ENCODE measurements at regions not wholly inside any gene's neighbourhood (a gene's known extent, or its start where the extent isn't known, plus 50 kb on each side); places are given as distances from the start of the nearest gene placed in this dataset.
A peak's percentile ranks its signal among the peaks of the same experiment; 100 is the strongest.

DNA sequence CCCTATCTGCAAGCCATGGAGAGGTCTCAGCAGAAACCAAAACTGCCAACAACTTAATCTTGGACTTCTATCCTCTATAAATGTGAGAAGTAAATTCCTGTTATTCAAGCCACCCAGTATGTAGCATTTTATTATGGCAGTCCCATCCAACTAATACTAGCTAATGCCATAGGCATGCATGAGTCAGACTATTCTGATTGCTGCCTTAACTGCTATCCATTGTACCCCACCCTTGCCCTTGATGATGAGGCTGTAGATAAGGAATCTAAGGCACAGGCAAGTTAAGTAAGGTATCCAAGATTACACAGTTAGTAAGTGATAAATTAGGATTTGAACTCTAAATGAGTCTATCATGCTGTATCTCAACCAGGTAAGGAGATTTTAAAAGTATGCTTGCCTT lies 223.0 kb downstream of the UBE2E3 start:
- peak; percentile 4; the same call in 1 of the 2 replicates for TF ChIP-seq RAD21 (IDR thresholded peaks at IDR 0.05; ENCODE audit: low read depth)
- no peak for TF ChIP-seq POLR2A (IDR thresholded peaks at IDR 0.05; ENCODE audit: borderline replicate concordance, extremely low read depth, insufficient read depth, insufficient read length)
- no peak for TF ChIP-seq CTCF (IDR thresholded peaks at IDR 0.05 in 2 of 3, conservative IDR thresholded peaks at IDR 0.05 in 1 of 3; ENCODE audit: borderline replicate concordance in 1 of 3, insufficient read depth in 1 of 3, low read depth in 2 of 3, low read length in 2 of 3)
- peak; percentile 24; the same call in 1 of the 2 replicates for TF ChIP-seq ATF3 (IDR thresholded peaks at IDR 0.05)
- TF ChIP-seq EZH2 (IDR thresholded peaks at IDR 0.05), result no peak
- TF ChIP-seq YY1 (IDR thresholded peaks at IDR 0.05; ENCODE audit: extremely low read depth, insufficient replicate concordance, low read depth, low read length), result no peak
- TF ChIP-seq EGR1 (IDR thresholded peaks at IDR 0.05; ENCODE audit: low read depth), result no peak
- no peak for TF ChIP-seq POLR2AphosphoS5 (IDR thresholded peaks at IDR 0.05; ENCODE audit: low read depth, low read length)
- TF ChIP-seq CEBPB (IDR thresholded peaks at IDR 0.05; ENCODE audit: low read depth), result no peak
- TF ChIP-seq ELF1 (IDR thresholded peaks at IDR 0.05; ENCODE audit: borderline replicate concordance, low read depth), result no peak

Data from HCT116 (cell line).